Stimulated activated CD4-positive, alpha-beta T cell treated with anti-CD3 and anti-CD28 coated beads, TNF-alpha, amount 100 ng/mL, for 24 hours (primary cell): ENCODE measurements at regions not wholly inside any gene's neighbourhood (a gene's known extent, or its start where the extent isn't known, plus 50 kb on each side); places are given as distances from the start of the nearest gene placed in this dataset.
"Not testable (repeated sequence)": the region's sequence is repeated elsewhere in the genome, so short reads cannot be mapped to it uniquely, and the experiment has no call there.

Experiments
- DNase-seq, 3 experiments: peaks; one replicate each; pipeline ENCODE4 v3.0.0-alpha.2; 2020; ENCODE audit warnings: low read depth in 3 of 3

GRCh38 chr6:98036344-98036923 is 753.4 kb upstream of the MMS22L start:
- no peak for DNase-seq

- DNase-seq: no peak
Observed at GRCh38 chr6:98037571-98037970, 754.6 kb upstream of the MMS22L start.

GRCh38 chr6:98039443-98039842 is 756.4 kb upstream of the MMS22L start:
- no peak for DNase-seq

- DNase-seq: no peak
Observed at GRCh38 chr6:98039904-98040607, 757.0 kb upstream of the MMS22L start.

GRCh38 chr6:98041056-98041455 is 758.0 kb upstream of the MMS22L start:
- DNase-seq: no peak

- no peak for DNase-seq
Observed at GRCh38 chr6:98041921-98042320, 758.9 kb upstream of the MMS22L start.

- DNase-seq: no peak
Observed at GRCh38 chr6:98044151-98044561, 761.1 kb upstream of the MMS22L start.

GRCh38 chr6:98044791-98045470 is 761.9 kb upstream of the MMS22L start:
- no peak for DNase-seq

- DNase-seq: no peak
Observed at GRCh38 chr6:98047164-98047563, 764.1 kb upstream of the MMS22L start.

- no peak for DNase-seq
Observed at GRCh38 chr6:98047871-98048270, 764.9 kb upstream of the MMS22L start.

GRCh38 chr6:98054453-98054852 is 771.4 kb upstream of the MMS22L start:
- no peak for DNase-seq

- DNase-seq: no peak
Observed at GRCh38 chr6:98056955-98057354, 773.9 kb upstream of the MMS22L start.

- DNase-seq: no peak
Observed at GRCh38 chr6:98067375-98067774, 767.0 kb upstream of the POU3F2 start.

GRCh38 chr6:98088537-98088936 is 745.8 kb upstream of the POU3F2 start:
- DNase-seq: not testable (repeated sequence)

- DNase-seq: no peak
Observed at GRCh38 chr6:98092331-98092730, 742.0 kb upstream of the POU3F2 start.

- no peak for DNase-seq
Observed at GRCh38 chr6:98094696-98095095, 739.7 kb upstream of the POU3F2 start.

GRCh38 chr6:98107801-98108200 is 726.6 kb upstream of the POU3F2 start:
- no peak for DNase-seq

- no peak for DNase-seq
Observed at GRCh38 chr6:98116455-98116854, 717.9 kb upstream of the POU3F2 start.

- DNase-seq: no peak
Observed at GRCh38 chr6:98117068-98117467, 717.3 kb upstream of the POU3F2 start.

- no peak for DNase-seq
Observed at GRCh38 chr6:98118397-98119045, 715.9 kb upstream of the POU3F2 start.

- no peak for DNase-seq
Observed at GRCh38 chr6:98124171-98124570, 710.2 kb upstream of the POU3F2 start.

- no peak for DNase-seq
Observed at GRCh38 chr6:98131290-98131990, 702.9 kb upstream of the POU3F2 start.
